ENCODE measurements at regions not wholly inside any gene's neighbourhood (a gene's known extent, or its start where the extent isn't known, plus 50 kb on each side); places are given as distances from the start of the nearest gene placed in this dataset.

DNA sequence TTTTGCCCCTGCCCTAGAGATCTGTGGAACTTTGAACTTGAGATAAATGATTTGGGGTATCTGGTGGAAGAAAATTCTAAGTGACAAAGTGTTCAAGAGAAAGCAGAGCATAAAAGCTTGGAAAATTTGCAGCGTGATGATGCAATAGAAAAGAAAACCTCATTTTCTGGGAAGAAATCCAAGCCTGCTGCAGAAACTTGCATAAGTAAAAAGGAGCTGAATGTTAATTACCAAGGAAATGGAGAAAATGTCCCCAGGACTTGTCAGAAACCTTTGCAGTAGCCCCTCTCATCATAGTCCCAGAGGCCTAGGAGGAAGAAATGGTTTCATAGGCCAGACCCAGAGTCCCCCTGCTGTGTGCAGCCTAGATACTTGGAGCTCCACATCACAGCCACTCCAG lies 686.9 kb downstream of the FAM181B start:
- intact Hi-C loops (cut with DNase I): no loop called here
- ATAC-seq (no peak), DNase-seq (no peak)
- no peaks in the 10 kb centered on the region for H3K27me3 ChIP-seq (ENCODE audit: low read depth)
- no peaks in the 10 kb centered on the region for H3K9me3 ChIP-seq
- H3K36me3 ChIP-seq: no peaks in the 10 kb centered on the region
- no peak for TF ChIP-seq CTCF (IDR thresholded peaks at IDR 0.05)
- no peaks in the 10 kb centered on the region for H3K4me1 ChIP-seq
- H3K4me3 ChIP-seq: no peak overlapping the region
- H3K27ac ChIP-seq: no peak overlapping the region

- Histone ChIP-seq H3K27ac (no peak overlapping the region), H3K9me3 (no peaks in the 10 kb centered on the region), H3K36me3 (no peaks in the 10 kb centered on the region), H3K4me3 (no peak overlapping the region), H3K4me1 (no peaks in the 10 kb centered on the region), H3K27me3 (ENCODE audit: low read depth) (no peaks in the 10 kb centered on the region)
- no peak for ATAC-seq
- DNase-seq: no peak
- intact Hi-C loops (cut with DNase I): no loop called here
- TF ChIP-seq CTCF (IDR thresholded peaks at IDR 0.05): no peak
Measured at GRCh38 chr11:82045748-82046457, 687.8 kb downstream of the FAM181B start.

DNA sequence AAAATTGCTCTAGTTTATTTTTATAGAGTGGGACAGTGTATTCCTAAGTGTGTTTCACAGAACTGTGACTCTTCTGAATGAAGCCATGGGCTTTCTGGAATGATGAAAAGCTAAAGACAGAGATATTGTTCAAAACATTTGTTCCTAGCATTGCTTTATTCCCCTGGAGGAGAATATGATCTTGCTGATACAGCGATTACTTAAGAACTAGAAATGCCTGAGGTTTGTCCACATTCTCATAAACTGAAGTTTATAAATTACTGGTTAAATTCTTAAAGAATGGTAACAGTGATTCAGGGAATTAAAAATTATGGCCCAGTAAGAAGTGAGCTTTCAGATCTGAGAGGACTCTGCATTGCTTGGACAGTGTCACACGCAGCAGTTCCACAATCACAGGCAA lies 690.3 kb downstream of the FAM181B start:
- Histone ChIP-seq H3K27ac (no peak overlapping the region), H3K36me3 (no peaks in the 10 kb centered on the region), H3K4me1 (no peaks in the 10 kb centered on the region), H3K9me3 (no peaks in the 10 kb centered on the region), H3K27me3 (ENCODE audit: low read depth) (no peaks in the 10 kb centered on the region), H3K4me3 (no peak overlapping the region)
- DNase-seq (no peak), ATAC-seq (no peak)
- intact Hi-C loops (cut with DNase I): no loop called here
- TF ChIP-seq CTCF (IDR thresholded peaks at IDR 0.05): no peak

GRCh38 chr11:82041764-82042163 lies 691.9 kb downstream of the FAM181B start:
- Histone ChIP-seq H3K36me3 (no peaks in the 10 kb centered on the region), H3K27me3 (ENCODE audit: low read depth) (no peaks in the 10 kb centered on the region), H3K4me1 (no peaks in the 10 kb centered on the region), H3K27ac (no peak overlapping the region), H3K4me3 (no peak overlapping the region), H3K9me3 (no peaks in the 10 kb centered on the region)
- intact Hi-C loops (cut with DNase I): no loop called here
- DNase-seq (no peak), ATAC-seq (no peak)
- TF ChIP-seq CTCF (IDR thresholded peaks at IDR 0.05): no peak

DNA sequence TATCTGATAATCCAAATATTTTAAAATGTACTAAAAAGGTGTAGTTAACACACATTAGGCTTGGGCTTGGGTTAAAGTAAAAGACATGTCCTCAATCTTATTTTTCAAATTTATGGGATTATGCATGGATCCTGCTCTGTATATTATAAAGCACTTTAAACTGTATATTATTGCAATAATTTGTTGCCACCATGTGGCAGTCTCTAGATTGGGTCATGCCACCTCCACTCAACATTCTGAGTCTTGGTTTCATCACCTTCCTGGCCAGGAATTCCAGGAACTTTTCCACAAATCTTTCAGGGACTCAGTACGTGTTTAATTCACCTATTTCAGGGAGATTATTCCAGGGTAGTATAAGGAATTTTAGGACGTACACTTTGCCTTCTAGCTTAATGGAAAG lies 695.5 kb downstream of the FAM181B start:
- no peak for TF ChIP-seq CTCF (IDR thresholded peaks at IDR 0.05)
- DNase-seq (no peak), ATAC-seq (no peak)
- no peaks in the 10 kb centered on the region for H3K36me3 ChIP-seq
- H3K9me3 ChIP-seq: no peaks in the 10 kb centered on the region
- intact Hi-C loops (cut with DNase I): no loop called here
- H3K27ac ChIP-seq: no peak overlapping the region
- H3K27me3 ChIP-seq (ENCODE audit: low read depth): no peaks in the 10 kb centered on the region
- no peak overlapping the region for H3K4me3 ChIP-seq
- H3K4me1 ChIP-seq: no peaks in the 10 kb centered on the region

Data from lower lobe of right lung (tissue), 2 donors.